ENCODE measurements at regions not wholly inside any gene's neighbourhood (a gene's known extent, or its start where the extent isn't known, plus 50 kb on each side); places are given as distances from the start of the nearest gene placed in this dataset.

DNA sequence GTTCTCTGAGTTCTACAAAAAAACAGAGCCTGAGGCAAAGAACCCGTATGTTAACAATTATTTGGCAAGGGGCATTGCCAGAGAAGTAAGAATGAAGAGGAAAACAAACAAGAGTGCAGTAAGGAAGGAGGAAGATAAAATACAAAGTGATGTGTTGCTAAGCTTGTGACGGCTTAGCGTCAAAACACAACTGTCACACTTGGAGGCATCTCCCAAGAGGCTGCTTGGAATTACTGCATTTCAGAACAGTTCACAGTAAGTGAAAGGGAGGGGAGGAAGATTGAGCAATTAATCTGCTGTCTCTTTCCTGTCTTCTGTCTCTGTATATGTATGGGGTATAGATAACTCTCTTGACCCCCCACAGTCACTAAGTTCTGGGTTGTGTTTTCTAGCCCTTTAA is 1017.0 kb upstream of the TMPRSS15 start:
- TF ChIP-seq, protein P1, sequence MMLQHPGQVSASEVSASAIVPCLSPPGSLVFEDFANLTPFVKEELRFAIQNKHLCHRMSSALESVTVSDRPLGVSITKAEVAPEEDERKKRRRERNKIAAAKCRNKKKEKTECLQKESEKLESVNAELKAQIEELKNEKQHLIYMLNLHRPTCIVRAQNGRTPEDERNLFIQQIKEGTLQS (IDR thresholded peaks at IDR 0.05) = no peak
- TF ChIP-seq, protein P1 (CRISPR knock-in tag; conservative IDR thresholded peaks at IDR 0.05) = no peak
- TF ChIP-seq ZNF830 (CRISPR knock-in tag; IDR thresholded peaks at IDR 0.05) (no peak), CTCF (IDR thresholded peaks at IDR 0.05 in 2 of 3, conservative IDR thresholded peaks at IDR 0.05 in 1 of 3; ENCODE audit: insufficient read depth in 2 of 3, low read depth in 1 of 3, low read length in 3 of 3) (no peak)

Data from K562 (cell line).